Stimulated activated CD8-positive, alpha-beta memory T cell treated with anti-CD3 and anti-CD28 coated beads, Interleukin-7, amount 100 ng/mL, for 48 hours (primary cell): ENCODE measurements at regions not wholly inside any gene's neighbourhood (a gene's known extent, or its start where the extent isn't known, plus 50 kb on each side); places are given as distances from the start of the nearest gene placed in this dataset.

Experiments used
- DNase-seq, 2 donors: peaks; one replicate each; pipeline ENCODE4 v3.0.0-alpha.2; 2020; ENCODE audit warnings: low read depth in 1 of 2; ENCODE audit errors: extremely low read depth in 1 of 2

GRCh38 chr3:7793786-7794185, 707.8 kb upstream of the LMCD1 start:
- DNase-seq: no peak

DNA sequence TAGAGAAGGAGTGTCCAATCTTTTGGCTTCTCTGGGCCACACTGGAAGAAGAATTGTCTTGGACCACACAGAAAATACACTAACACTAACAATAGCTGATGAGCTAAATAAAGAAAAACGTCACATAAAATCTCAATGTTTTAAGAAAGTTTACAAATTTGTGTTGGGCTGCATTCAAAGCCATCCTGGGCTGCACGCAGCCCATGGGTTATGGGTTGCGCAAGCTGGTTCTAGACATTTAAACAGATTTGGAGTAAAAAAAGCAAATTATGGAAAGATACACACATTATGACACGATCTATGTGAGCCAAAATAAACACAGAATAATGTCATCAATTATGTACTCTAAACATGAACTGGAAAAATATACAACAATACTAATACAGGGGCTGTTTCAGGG, 703.3 kb upstream of the LMCD1 start:
- no peak for DNase-seq

GRCh38 chr3:7800006-7800780, 701.4 kb upstream of the LMCD1 start:
- no peak for DNase-seq

- no peak for DNase-seq
These were observed 689.1 kb upstream of the LMCD1 start for GRCh38 chr3:7812490-7812889.

DNA sequence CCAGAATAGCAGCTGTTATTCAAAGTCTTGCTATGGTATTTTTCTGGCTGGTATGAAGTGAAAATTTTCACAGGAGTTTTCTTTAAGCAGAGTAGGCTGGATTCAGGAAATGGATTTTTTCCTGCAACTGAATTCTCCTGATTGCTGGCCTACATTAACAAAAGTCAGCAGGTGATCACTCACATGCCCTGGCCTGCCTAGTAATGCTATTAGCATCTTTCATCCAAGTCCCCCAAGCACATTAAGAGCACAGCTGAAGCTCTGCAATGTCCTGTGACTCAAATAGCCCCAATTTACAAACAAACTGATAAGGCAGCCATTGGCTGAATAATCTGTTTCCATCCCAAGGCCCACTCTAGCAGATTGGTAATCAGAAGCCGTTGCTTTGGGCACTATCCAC, 688.3 kb upstream of the LMCD1 start:
- DNase-seq: no peak

DNA sequence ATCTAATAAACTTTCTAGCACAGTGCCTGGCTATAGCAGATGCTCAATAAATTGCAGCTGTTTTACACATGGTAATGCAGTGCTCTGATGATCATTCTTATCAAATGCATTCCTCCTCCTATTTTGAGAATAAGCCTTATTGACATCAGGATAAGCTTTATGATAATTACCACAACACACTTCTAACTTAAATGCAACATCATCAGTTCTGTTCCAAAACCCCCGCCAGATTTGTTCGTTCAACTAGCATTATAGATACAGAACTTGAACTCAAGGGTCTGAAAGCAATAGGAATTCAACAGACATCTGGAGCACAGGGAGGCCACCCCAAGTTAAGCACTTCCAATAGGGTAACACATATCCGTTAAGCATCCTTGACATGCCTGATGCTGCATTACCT, 684.4 kb upstream of the LMCD1 start:
- no peak for DNase-seq

DNA sequence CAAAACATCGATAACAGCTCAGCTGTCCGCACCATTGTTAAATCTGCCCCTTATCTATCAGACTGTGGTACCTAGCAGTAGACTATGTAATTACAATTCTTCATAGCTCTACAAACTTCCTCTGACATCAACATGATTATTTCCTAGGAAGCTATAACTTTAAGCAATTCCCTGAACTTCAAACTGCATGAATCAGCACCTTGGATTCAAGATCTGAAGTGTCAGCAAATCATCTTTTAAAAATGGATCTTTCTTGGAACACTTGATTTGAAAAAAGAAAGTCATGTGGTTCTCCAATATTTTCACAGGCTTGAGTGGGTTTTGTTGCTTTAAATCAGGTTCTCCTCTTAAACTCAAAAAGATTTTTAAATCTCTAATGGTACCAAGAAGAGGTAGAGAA, 680.7 kb upstream of the LMCD1 start:
- DNase-seq: no peak

DNA sequence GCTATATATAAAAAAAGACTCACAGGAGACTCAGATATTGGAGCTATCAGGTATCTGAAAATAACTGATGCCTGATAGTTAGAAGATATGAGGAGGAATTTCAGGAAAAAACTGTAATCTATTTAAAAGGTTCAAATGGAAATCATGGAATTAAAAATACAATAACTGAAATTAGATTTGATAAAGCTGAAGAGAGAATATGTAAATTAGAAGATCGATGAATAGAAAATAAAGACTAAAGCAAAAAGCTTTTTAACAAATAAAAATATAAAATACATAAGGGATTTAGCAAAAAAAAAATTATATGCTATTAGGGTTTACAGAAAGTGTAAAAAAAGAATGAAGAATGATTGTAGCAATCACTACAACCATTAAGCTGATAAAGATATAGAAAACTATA, 679.8 kb upstream of the LMCD1 start:
- DNase-seq: no peak

GRCh38 chr3:7841451-7841850, 660.2 kb upstream of the LMCD1 start:
- no peak for DNase-seq

DNA sequence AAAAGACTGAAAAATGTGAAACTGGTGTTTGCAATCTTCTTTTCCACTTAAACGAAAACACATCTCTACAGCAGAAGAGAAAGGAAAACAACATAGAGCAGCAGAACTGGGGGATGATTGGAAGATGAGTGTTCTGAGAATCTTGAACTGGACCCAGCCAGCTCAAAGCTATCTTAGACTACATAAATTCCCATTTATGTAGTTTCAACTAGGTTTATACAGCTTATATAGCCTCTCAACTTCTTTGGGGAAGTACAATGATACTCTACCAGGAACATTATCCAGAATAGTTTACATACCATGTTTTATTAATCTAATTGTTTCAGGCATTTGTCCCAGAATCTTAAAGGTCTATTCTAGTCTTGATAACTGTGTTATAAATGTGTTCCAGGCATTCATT, 658.2 kb upstream of the LMCD1 start:
- no peak for DNase-seq

DNA sequence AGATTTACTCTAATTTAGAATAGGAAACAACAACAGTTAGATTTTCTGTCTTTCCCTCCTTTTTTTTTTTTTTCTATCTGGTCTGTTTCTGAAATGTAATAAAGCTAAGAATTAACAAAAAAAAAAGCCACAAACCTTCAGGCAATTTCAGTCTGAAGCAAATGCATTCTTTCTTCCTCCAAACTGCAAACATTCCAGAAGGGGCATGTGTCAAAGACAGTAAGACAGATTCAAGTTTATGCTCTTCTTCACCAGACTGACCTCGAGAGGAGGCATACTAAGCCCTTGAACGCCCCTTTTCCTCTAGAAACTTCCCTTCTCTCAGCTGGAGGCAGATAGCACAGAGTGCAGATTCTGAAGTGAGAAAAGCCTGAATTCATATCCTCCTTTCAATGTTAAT, 654.6 kb upstream of the LMCD1 start:
- no peak for DNase-seq

GRCh38 chr3:7847521-7847920, 654.1 kb upstream of the LMCD1 start:
- DNase-seq: no peak

DNA sequence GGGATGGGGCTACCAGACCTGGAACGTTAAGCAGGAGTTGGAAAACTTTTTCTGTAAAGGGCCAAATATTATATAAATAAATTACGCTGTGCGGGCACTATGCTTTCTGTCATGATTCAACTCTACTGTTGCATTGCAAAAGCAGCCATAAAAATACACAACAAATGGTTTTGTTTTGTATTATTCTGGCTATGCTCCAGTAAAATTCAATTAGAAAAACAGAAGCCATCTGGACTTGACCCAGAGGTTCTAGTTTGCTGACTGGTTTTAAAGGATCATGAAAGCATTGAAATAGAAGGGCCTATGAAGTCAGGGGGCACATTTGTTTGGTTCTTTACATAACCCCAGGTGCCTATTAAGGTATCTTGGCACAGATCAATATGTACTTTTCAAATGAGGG, 647.4 kb upstream of the LMCD1 start:
- no peak for DNase-seq

GRCh38 chr3:7854721-7855120, 646.9 kb upstream of the LMCD1 start:
- DNase-seq: no peak

DNA sequence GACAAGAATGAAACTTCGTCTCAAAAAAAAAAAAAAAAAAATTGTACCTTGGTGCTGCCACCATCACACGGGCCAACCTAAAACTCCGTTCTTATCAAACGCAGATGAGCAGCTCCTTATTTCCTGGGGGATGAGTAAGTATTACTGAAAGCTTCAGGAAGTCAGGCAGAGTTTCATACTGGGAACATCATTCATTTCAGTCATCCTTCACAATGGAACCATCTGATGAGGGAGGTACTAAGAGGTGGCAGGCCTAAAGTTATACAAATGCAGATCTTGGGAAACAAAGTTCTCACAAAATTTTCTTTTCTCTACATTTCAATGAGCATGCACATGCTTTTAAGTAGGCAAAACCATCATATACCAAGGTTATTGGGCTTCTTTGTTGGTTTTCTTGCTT, 636.0 kb upstream of the LMCD1 start:
- DNase-seq: no peak

DNA sequence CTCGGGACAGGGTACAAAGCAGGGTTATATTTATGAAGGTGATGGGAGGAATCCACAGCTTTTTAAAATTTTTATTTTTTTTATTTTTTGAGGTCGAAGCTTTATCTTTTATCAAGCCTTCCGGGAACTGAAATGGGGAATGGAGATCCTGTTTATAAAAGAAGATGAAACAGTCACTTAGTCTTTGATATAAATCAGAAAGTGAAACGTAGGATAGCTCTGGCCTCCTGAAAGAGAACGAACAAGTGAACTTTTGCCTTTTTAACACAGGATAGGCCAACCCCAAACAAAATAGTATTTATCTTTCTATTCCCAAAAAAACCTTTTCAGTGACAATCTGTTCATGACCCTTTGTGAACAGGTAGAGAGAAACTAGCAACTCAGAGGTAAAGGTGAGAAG, 634.0 kb upstream of the LMCD1 start:
- no peak for DNase-seq

DNA sequence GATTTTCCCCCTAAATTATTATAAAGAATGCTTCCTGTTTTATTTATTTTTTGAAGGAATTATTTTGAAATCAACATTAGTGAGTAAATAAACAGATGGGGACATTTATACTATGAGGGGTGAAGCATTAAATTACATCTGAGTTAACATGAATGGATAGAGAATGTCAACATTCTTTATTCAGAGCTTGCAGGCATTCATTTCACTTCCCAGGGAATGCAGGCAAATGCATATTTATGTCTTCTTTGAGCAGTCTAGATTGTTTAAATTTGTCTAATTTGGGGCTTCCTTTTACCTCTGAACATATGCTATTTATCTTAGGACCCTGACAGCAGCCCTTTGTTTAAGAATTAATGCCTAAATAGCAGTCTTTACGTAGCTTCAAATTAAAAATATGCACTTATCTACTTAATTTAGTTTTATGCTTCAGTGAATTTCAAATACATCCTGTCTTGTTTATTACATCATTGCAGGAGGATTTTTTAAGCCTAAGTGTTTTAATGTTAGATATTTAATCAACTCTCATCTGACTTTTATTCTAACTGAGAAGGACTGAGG, 630.5 kb upstream of the LMCD1 start:
- DNase-seq: no peak

DNA sequence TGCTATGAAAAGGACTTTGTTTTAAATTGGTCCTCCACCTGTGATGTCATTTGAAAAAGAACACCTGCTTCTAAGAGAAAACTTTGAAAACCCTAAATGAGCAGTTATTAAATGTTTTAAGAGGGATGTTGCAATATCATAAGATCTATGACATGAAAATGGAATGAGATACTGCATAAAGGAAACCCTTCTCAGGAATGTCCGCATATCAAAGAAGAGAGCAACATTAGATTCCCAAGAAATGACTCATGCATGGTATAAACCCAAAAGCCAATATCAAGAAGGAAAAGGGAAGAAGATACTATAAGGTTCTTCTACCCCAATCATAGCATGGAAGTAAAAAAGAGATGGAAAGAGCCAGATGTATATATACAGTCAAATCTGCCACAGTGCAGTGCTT, 627.5 kb upstream of the LMCD1 start:
- no peak for DNase-seq

- DNase-seq: no peak
These were observed 625.7 kb upstream of the LMCD1 start for GRCh38 chr3:7875925-7876324.

DNA sequence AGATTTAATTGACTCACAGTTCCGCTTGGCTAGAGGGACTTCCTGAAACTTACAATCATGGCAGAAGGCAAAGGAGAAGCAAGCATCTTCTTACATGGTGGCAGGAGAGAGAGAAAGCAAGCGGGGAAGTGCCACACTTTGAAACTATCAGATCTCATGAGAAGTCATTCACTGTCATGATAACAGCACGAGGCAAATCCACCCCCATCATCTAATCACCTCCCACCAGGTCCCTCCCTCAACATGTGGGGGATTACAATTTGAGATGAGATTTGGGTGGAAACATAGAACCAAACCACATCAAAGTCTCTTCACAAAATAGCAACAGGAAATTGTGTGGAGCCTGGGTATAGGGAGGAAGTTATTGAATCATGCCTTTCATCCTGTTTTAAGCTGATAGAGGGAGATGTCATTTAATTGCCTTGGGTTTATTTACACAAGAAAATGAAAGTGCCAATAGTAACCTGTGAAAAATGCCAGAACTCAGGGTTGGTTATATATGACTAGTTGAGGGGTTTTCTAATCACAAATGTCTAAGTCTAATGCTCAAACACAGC, 624.8 kb upstream of the LMCD1 start:
- peak in 1 of 2 donors; percentile 21 for DNase-seq

GRCh38 chr3:7877312-7877711, 624.3 kb upstream of the LMCD1 start:
- DNase-seq: no peak

DNA sequence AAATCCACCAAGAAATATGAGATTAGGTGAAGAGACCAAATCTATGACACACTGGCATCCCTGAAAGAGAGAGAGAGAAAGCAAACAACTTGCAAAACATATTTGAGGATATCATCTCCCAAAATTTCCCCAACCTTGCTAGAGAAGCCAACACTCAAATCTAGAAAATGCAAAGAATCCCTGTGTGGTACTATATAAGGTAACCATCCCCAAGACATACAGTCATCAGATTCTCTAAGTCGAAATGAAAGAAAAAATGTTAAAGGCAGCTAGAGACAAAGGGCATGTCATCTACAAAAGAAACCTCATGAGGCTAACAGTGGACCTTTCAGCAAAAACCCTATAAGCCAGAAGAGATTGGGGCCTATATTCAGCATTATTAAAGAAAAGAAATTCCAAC, 622.1 kb upstream of the LMCD1 start:
- DNase-seq: no peak

DNA sequence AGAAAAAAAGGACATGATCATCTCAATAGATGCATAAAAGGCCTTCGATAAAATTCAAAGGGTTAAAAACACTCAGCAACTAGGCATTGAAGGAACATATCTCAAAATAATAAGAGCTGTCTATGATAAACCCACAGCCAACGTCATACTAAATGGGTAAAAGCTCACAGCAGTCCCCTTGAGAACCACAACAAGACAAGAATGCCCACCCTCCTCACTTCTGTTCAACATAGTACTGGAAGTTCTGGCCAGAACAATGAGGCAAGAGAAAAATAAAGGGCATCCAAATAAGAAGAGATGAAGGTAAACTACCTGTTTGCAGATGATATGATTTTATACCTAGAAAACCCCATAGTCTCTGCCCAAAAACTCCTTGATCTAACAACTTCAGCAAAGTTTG, 619.7 kb upstream of the LMCD1 start:
- DNase-seq: no peak
